ENCODE measurements at regions not wholly inside any gene's neighbourhood (a gene's known extent, or its start where the extent isn't known, plus 50 kb on each side); places are given as distances from the start of the nearest gene placed in this dataset.
"Not testable (repeated sequence)": the region's sequence is repeated elsewhere in the genome, so short reads cannot be mapped to it uniquely, and the experiment has no call there.

- no peak overlapping the region for H3K4me3 ChIP-seq (ENCODE audit: low read depth, low read length)
Observed at GRCh38 chr15:81940467-81941451, 105.1 kb downstream of the MEX3B start.

- no peak overlapping the region for H3K4me3 ChIP-seq (ENCODE audit: low read depth, low read length)
Observed at GRCh38 chr15:81939604-81940440, 106.0 kb downstream of the MEX3B start.

- no peak overlapping the region for H3K4me3 ChIP-seq (ENCODE audit: low read depth, low read length)
Observed at GRCh38 chr15:81937189-81937588, 108.6 kb downstream of the MEX3B start.

- H3K4me3 ChIP-seq (ENCODE audit: low read depth, low read length) = no peak overlapping the region
Observed at GRCh38 chr15:81930582-81931369, 115.0 kb downstream of the MEX3B start.

GRCh38 chr15:81929557-81929956 lies 116.3 kb downstream of the MEX3B start:
- no peak overlapping the region for H3K4me3 ChIP-seq (ENCODE audit: low read depth, low read length)

- no peak overlapping the region for H3K4me3 ChIP-seq (ENCODE audit: low read depth, low read length)
Observed at GRCh38 chr15:81926981-81927380, 118.8 kb downstream of the MEX3B start.

- no peak overlapping the region for H3K4me3 ChIP-seq (ENCODE audit: low read depth, low read length)
Observed at GRCh38 chr15:81924729-81925128, 121.1 kb downstream of the MEX3B start.

- no peak overlapping the region for H3K4me3 ChIP-seq (ENCODE audit: low read depth, low read length)
Observed at GRCh38 chr15:81923561-81924350, 122.1 kb downstream of the MEX3B start.

- no peak overlapping the region for H3K4me3 ChIP-seq (ENCODE audit: low read depth, low read length)
Observed at GRCh38 chr15:81922143-81922542, 123.7 kb downstream of the MEX3B start.

- H3K4me3 ChIP-seq (ENCODE audit: low read depth, low read length) = no peak overlapping the region
Observed at GRCh38 chr15:81921163-81921562, 124.7 kb downstream of the MEX3B start.

- not testable (repeated sequence) for H3K4me3 ChIP-seq (ENCODE audit: low read depth, low read length)
Observed at GRCh38 chr15:81918767-81919166, 127.1 kb downstream of the MEX3B start.

GRCh38 chr15:81916451-81916850 lies 129.4 kb downstream of the MEX3B start:
- H3K4me3 ChIP-seq (ENCODE audit: low read depth, low read length) = no peak overlapping the region

- H3K4me3 ChIP-seq (ENCODE audit: low read depth, low read length) = no peak overlapping the region
Observed at GRCh38 chr15:81915990-81916389, 129.8 kb downstream of the MEX3B start.

GRCh38 chr15:81914734-81915256 lies 131.0 kb downstream of the MEX3B start:
- no peak overlapping the region for H3K4me3 ChIP-seq (ENCODE audit: low read depth, low read length)

- H3K4me3 ChIP-seq (ENCODE audit: low read depth, low read length) = no peak overlapping the region
Observed at GRCh38 chr15:81914333-81914732, 131.5 kb downstream of the MEX3B start.

- H3K4me3 ChIP-seq (ENCODE audit: low read depth, low read length) = no peak overlapping the region
Observed at GRCh38 chr15:81911022-81911971, 134.5 kb downstream of the MEX3B start.

GRCh38 chr15:81910355-81911021 lies 135.3 kb downstream of the MEX3B start:
- H3K4me3 ChIP-seq (ENCODE audit: low read depth, low read length) = no peak overlapping the region

- H3K4me3 ChIP-seq (ENCODE audit: low read depth, low read length) = no peak overlapping the region
Observed at GRCh38 chr15:81909011-81909358, 136.8 kb downstream of the MEX3B start.

Measured in iPS-11a (cell line).